ENCODE measurements at regions not wholly inside any gene's neighbourhood (a gene's known extent, or its start where the extent isn't known, plus 50 kb on each side); places are given as distances from the start of the nearest gene placed in this dataset.

- TF ChIP-seq ZSCAN30 (CRISPR knock-in tag; IDR thresholded peaks at IDR 0.05) (no peak), SUZ12 (IDR thresholded peaks at IDR 0.05; ENCODE audit: low read depth, low read length) (no peak), CTCF (CRISPR knock-in tag; IDR thresholded peaks at IDR 0.05) (no peak), ZNF780A (CRISPR knock-in tag; IDR thresholded peaks at IDR 0.05) (no peak), ARID2 (CRISPR knock-in tag; IDR thresholded peaks at IDR 0.05; ENCODE audit: borderline replicate concordance) (no peak), ZNF567 (CRISPR knock-in tag; IDR thresholded peaks at IDR 0.05; ENCODE audit: borderline replicate concordance) (no peak), ZFP41 (CRISPR knock-in tag; IDR thresholded peaks at IDR 0.05; ENCODE audit: borderline replicate concordance) (no peak), FOXM1 (CRISPR knock-in tag; IDR thresholded peaks at IDR 0.05) (no peak), SP4 (CRISPR knock-in tag; IDR thresholded peaks at IDR 0.05) (no peak), DPF2 (CRISPR knock-in tag; IDR thresholded peaks at IDR 0.05; ENCODE audit: borderline replicate concordance, low read depth) (no peak)
Measured at GRCh38 chr9:28319981-28320380, 746.7 kb upstream of the C9orf72 start.
